NB4 (cell line): ENCODE measurements at regions not wholly inside any gene's neighbourhood (a gene's known extent, or its start where the extent isn't known, plus 50 kb on each side); places are given as distances from the start of the nearest gene placed in this dataset.

Experiments
- DNase-seq: peaks from one replicate; pipeline ENCODE4 v3.0.0; 2010; ENCODE audit warnings: low read depth
- H3K4me3 ChIP-seq: one replicate; pipeline ENCODE4 v1.5.1; 2011; ENCODE audit warnings: mild to moderate bottlenecking, low read depth, low read length, moderate library complexity
- CTCF ChIP-seq: IDR thresholded peaks from one replicate; pipeline ENCODE4 v1.5.1; 2012; ENCODE audit warnings: low read depth, low read length
- MAX ChIP-seq: IDR thresholded peaks from 2 replicates; pipeline ENCODE4 v1.6.1; 2011; ENCODE audit warnings: low read depth, low read length
- MYC ChIP-seq: IDR thresholded peaks from 2 replicates; pipeline ENCODE4 v1.6.1; 2011; ENCODE audit warnings: low read depth, low read length
- POLR2A ChIP-seq: IDR thresholded peaks from 2 replicates; pipeline ENCODE4 v1.6.1; 2011; ENCODE audit warnings: mild to moderate bottlenecking; ENCODE audit not compliant: insufficient read length; ENCODE audit errors: extremely low read depth

- TF ChIP-seq MYC (no peak), MAX (no peak)
- no peak for DNase-seq
- no peak overlapping the region for H3K4me3 ChIP-seq
Observed at GRCh38 chr11:23673366-23673765, 813.1 kb upstream of the CCDC179 start.

GRCh38 chr11:23674866-23675265 is 814.6 kb upstream of the CCDC179 start:
- TF ChIP-seq MYC = no peak
- TF ChIP-seq CTCF = no peak
- TF ChIP-seq POLR2A = no peak
- TF ChIP-seq MAX = no peak
- H3K4me3 ChIP-seq = no peak overlapping the region
- DNase-seq = no peak

GRCh38 chr11:23679041-23679440 is 817.8 kb upstream of the LUZP2 start:
- no peak overlapping the region for H3K4me3 ChIP-seq
- no peak for DNase-seq
- TF ChIP-seq CTCF (no peak), MYC (no peak), MAX (no peak), POLR2A (no peak)

- no peak for DNase-seq
- H3K4me3 ChIP-seq = no peak overlapping the region
- TF ChIP-seq MYC = no peak
Observed at GRCh38 chr11:23679981-23680380, 816.9 kb upstream of the LUZP2 start.

GRCh38 chr11:23680488-23681230 is 816.2 kb upstream of the LUZP2 start:
- DNase-seq = no peak
- TF ChIP-seq CTCF = no peak
- no peak for TF ChIP-seq MAX
- TF ChIP-seq POLR2A = no peak
- TF ChIP-seq MYC = no peak

GRCh38 chr11:23684701-23685100 is 812.2 kb upstream of the LUZP2 start:
- H3K4me3 ChIP-seq = no peak overlapping the region
- no peak for DNase-seq
- TF ChIP-seq MYC (no peak), POLR2A (no peak), MAX (no peak), CTCF (no peak)

More at GRCh38 chr11:23680488-23681230, 816.2 kb upstream of the LUZP2 start:
- no peak overlapping the region for H3K4me3 ChIP-seq
